Activated CD4-positive, alpha-beta memory T cell treated with anti-CD3 and anti-CD28 coated beads for 36 hours (primary cell): ENCODE measurements at regions not wholly inside any gene's neighbourhood (a gene's known extent, or its start where the extent isn't known, plus 50 kb on each side); places are given as distances from the start of the nearest gene placed in this dataset.

ENCODE experiments used
- CTCF ChIA-PET: fragments of 350-600 bp; sonication (Branson Sonifier 250); formaldehyde crosslinking; loops from one replicate; lab custom pipeline; 2021; ENCODE audit warnings: antibody characterized with exemption, inconsistent platforms; lab: Charles Lee
- POLR2A ChIA-PET: fragments of 350-600 bp; sonication (Branson Sonifier 250); formaldehyde crosslinking; loops from one replicate; lab custom pipeline; 2021; ENCODE audit warnings: antibody characterized with exemption; lab: Charles Lee
- DNase-seq: peaks from one replicate; pipeline ENCODE4 v3.0.0-alpha.2; 2020
- H3K27ac Mint-ChIP-seq: one replicate; pipeline ENCODE4 v1.8.0; 2021; ENCODE audit warnings: mixed read lengths
- H3K27me3 Mint-ChIP-seq: one replicate; pipeline ENCODE4 v1.8.0; 2021; ENCODE audit warnings: mixed read lengths
- H3K36me3 Mint-ChIP-seq: one replicate; pipeline ENCODE4 v1.8.0; 2021; ENCODE audit warnings: mixed read lengths
- H3K4me1 Mint-ChIP-seq: one replicate; pipeline ENCODE4 v1.8.0; 2021; ENCODE audit warnings: low read depth, mixed read lengths
- H3K4me3 Mint-ChIP-seq: one replicate; pipeline ENCODE4 v1.8.0; 2021; ENCODE audit warnings: mild to moderate bottlenecking, mixed read lengths
- H3K9me3 Mint-ChIP-seq: one replicate; pipeline ENCODE4 v1.8.0; 2021; ENCODE audit warnings: mixed read lengths
- intact Hi-C: fragments of 100-400 bp; cut with micrococcal nuclease; formaldehyde crosslinking; loops from one replicate; pipeline ENCODE4 v1.15.1; 2023

GRCh38 chr4:26260571-26260970, 60.2 kb upstream of the RBPJ start:
- Mint-ChIP-seq H3K27me3 (no peaks in the 10 kb centered on the region), H3K4me3 (no peak overlapping the region), H3K27ac (no peak overlapping the region), H3K4me1 (peaks cover 3% of the 10 kb centered on the region), H3K36me3 (no peaks in the 10 kb centered on the region), H3K9me3 (peaks cover 3% of the 10 kb centered on the region)
- DNase-seq = no peak
- CTCF ChIA-PET = no interaction called here
- POLR2A ChIA-PET = no interaction called here
- intact Hi-C loops = no loop called here

- H3K27ac Mint-ChIP-seq = no peak overlapping the region
- H3K9me3 Mint-ChIP-seq = peaks cover 3% of the 10 kb centered on the region
- ChIA-PET CTCF (no interaction called here), POLR2A (no interaction called here)
- no peaks in the 10 kb centered on the region for H3K36me3 Mint-ChIP-seq
- no peak overlapping the region for H3K4me3 Mint-ChIP-seq
- H3K4me1 Mint-ChIP-seq = peaks cover 3% of the 10 kb centered on the region
- intact Hi-C loops = no loop called here
- DNase-seq = no peak
- H3K27me3 Mint-ChIP-seq = no peaks in the 10 kb centered on the region
These were observed 59.4 kb upstream of the RBPJ start for GRCh38 chr4:26261405-26261804.

GRCh38 chr4:26263165-26263564, 57.6 kb upstream of the RBPJ start:
- Mint-ChIP-seq H3K4me3 (no peak overlapping the region), H3K9me3 (peaks cover 3% of the 10 kb centered on the region), H3K36me3 (no peaks in the 10 kb centered on the region), H3K4me1 (no peaks in the 10 kb centered on the region), H3K27me3 (no peaks in the 10 kb centered on the region), H3K27ac (no peak overlapping the region)
- DNase-seq = no peak
- ChIA-PET POLR2A (no interaction called here), CTCF (interaction anchor here (1.0 kb wide), 1 partner anchor 62 kb away, joined by 3 read pairs; no protein-coding TSS in a partner anchor)
- intact Hi-C loops = no loop called here

GRCh38 chr4:26264109-26264508, 56.7 kb upstream of the RBPJ start:
- intact Hi-C loops = no loop called here
- ChIA-PET CTCF (no interaction called here), POLR2A (no interaction called here)
- no peak overlapping the region for H3K27ac Mint-ChIP-seq
- no peaks in the 10 kb centered on the region for H3K4me1 Mint-ChIP-seq
- no peak overlapping the region for H3K4me3 Mint-ChIP-seq
- no peak for DNase-seq
- H3K27me3 Mint-ChIP-seq = no peaks in the 10 kb centered on the region
- no peaks in the 10 kb centered on the region for H3K36me3 Mint-ChIP-seq
- peaks cover 3% of the 10 kb centered on the region for H3K9me3 Mint-ChIP-seq

- Mint-ChIP-seq H3K27ac (no peak overlapping the region), H3K9me3 (no peaks in the 10 kb centered on the region), H3K4me1 (peaks cover 3% of the 10 kb centered on the region), H3K36me3 (no peaks in the 10 kb centered on the region), H3K4me3 (no peak overlapping the region), H3K27me3 (no peaks in the 10 kb centered on the region)
- no peak for DNase-seq
- intact Hi-C loops = no loop called here
- ChIA-PET CTCF (no interaction called here), POLR2A (no interaction called here)
These were observed 53.7 kb upstream of the RBPJ start for GRCh38 chr4:26267087-26267486.

- CTCF ChIA-PET = no interaction called here
- no peak overlapping the region for H3K27ac Mint-ChIP-seq
- no peaks in the 10 kb centered on the region for H3K27me3 Mint-ChIP-seq
- intact Hi-C loops = no loop called here
- H3K4me3 Mint-ChIP-seq = no peak overlapping the region
- no peaks in the 10 kb centered on the region for H3K36me3 Mint-ChIP-seq
- POLR2A ChIA-PET = no interaction called here
- peaks cover 11% of the 10 kb centered on the region for H3K4me1 Mint-ChIP-seq
- DNase-seq = no peak
- no peaks in the 10 kb centered on the region for H3K9me3 Mint-ChIP-seq
These were observed 52.6 kb upstream of the RBPJ start for GRCh38 chr4:26268246-26268645.

GRCh38 chr4:26269038-26269437, 51.8 kb upstream of the RBPJ start:
- Mint-ChIP-seq H3K27ac (no peak overlapping the region), H3K9me3 (no peaks in the 10 kb centered on the region), H3K36me3 (no peaks in the 10 kb centered on the region), H3K4me1 (peaks cover 18% of the 10 kb centered on the region), H3K4me3 (no peak overlapping the region), H3K27me3 (no peaks in the 10 kb centered on the region)
- intact Hi-C loops = no loop called here
- POLR2A ChIA-PET = no interaction called here
- CTCF ChIA-PET = no interaction called here
- DNase-seq = no peak
